ENCODE measurements at regions not wholly inside any gene's neighbourhood (a gene's known extent, or its start where the extent isn't known, plus 50 kb on each side); places are given as distances from the start of the nearest gene placed in this dataset.

GRCh38 chr3:74021449-74021848 lies 396.7 kb upstream of the PDZRN3 start:
- DNase-seq (ENCODE audit: insufficient read length, low spot score, missing footprints): no peak
- no peaks in the 10 kb centered on the region for H4K20me1 ChIP-seq (ENCODE audit: insufficient read depth, low read length)
- H3K4me3 ChIP-seq (ENCODE audit: insufficient read depth, low read length): no peak overlapping the region
- H3K9me3 ChIP-seq (ENCODE audit: low read depth, low read length): no peaks in the 10 kb centered on the region
- no peaks in the 10 kb centered on the region for H3K79me2 ChIP-seq (ENCODE audit: insufficient read depth, low read length)
- H3K4me2 ChIP-seq (ENCODE audit: insufficient read depth, low read length): no peak overlapping the region
- no peak for TF ChIP-seq CTCF (IDR thresholded peaks at IDR 0.05; ENCODE audit: extremely low read depth, low read depth, low read length)
- H2AFZ ChIP-seq (ENCODE audit: low read length): no peak overlapping the region
- H3K4me1 ChIP-seq (ENCODE audit: insufficient read depth, low read length): no peaks in the 10 kb centered on the region
- no peak overlapping the region for H3K27ac ChIP-seq (ENCODE audit: low read depth, low read length)
- no peaks in the 10 kb centered on the region for H3K36me3 ChIP-seq (ENCODE audit: insufficient read depth, low read length)
- no peaks in the 10 kb centered on the region for H3K27me3 ChIP-seq (ENCODE audit: insufficient read depth, low read length)

DNA sequence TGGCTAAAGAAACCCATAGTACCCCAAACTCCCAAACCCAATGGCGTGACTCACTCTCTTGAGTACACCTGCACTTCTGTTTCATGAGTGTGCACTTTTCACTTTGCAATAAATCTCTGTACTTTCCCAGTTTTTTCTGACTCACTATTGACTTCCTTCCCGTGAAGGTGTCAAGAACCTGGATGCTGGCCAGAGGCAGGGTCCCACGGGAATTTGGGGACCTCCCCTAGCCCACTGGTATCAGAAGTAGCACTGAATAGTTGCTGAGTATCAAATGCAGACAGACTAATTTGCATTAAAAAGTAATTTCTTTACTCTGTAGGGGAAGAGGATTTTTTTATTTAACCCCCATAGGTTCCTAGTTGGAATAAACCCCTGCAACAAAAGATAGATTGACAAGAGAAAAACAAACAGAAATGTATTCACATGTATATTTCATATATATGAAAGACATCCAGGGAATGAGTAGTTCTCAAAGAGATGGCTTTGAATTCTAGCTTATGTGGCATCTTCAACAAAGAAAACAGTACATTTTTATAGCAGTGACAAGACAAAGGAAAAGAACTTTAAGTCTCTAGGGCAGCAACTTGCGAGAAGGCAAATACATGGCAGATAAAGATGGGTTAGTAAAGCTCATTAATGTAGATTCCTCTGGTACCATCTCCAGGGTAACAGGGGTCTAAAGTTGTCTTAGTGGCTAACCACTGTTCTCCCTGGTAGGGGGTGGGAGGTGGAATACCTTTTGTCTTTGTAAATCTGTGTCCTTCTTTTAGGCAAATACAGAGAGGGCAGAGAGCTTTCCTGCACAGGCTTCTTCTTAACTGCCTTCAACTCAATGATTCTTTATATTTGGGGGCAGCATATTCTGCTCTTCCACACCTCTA lies 385.5 kb upstream of the PDZRN3 start:
- Histone ChIP-seq H3K4me3 (ENCODE audit: insufficient read depth, low read length) (no peak overlapping the region), H3K9me3 (ENCODE audit: low read depth, low read length) (no peaks in the 10 kb centered on the region), H3K4me2 (ENCODE audit: insufficient read depth, low read length) (no peak overlapping the region), H3K79me2 (ENCODE audit: insufficient read depth, low read length) (no peaks in the 10 kb centered on the region), H2AFZ (ENCODE audit: low read length) (no peak overlapping the region), H3K4me1 (ENCODE audit: insufficient read depth, low read length) (no peaks in the 10 kb centered on the region), H3K36me3 (ENCODE audit: insufficient read depth, low read length) (no peaks in the 10 kb centered on the region), H3K27ac (ENCODE audit: low read depth, low read length) (no peak overlapping the region), H3K27me3 (ENCODE audit: insufficient read depth, low read length) (no peaks in the 10 kb centered on the region), H4K20me1 (ENCODE audit: insufficient read depth, low read length) (no peaks in the 10 kb centered on the region)
- TF ChIP-seq CTCF (IDR thresholded peaks at IDR 0.05; ENCODE audit: extremely low read depth, low read depth, low read length): no peak
- DNase-seq (ENCODE audit: insufficient read length, low spot score, missing footprints): no peak

DNA sequence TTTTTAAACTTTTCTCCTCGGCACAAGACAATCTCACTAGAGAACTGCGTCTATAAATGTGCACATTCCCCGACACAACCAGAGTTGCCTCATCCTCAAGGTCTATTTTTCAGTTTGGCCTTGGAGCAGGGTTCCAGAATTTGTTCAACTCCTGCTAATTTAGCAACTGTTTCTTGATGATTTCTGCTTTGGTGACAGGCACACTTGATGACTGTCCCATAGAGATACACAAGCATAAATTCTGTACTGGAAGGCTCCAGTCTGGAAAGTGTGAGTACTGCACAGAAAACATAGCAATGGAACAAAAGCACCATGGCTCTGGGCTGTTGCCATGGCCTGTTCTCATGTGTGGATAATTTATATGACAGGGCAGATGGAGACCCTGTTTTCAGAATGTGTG lies 379.6 kb upstream of the PDZRN3 start:
- no peak overlapping the region for H2AFZ ChIP-seq (ENCODE audit: low read length)
- TF ChIP-seq CTCF (IDR thresholded peaks at IDR 0.05; ENCODE audit: extremely low read depth, low read depth, low read length): no peak
- H3K9me3 ChIP-seq (ENCODE audit: low read depth, low read length): no peaks in the 10 kb centered on the region
- no peaks in the 10 kb centered on the region for H4K20me1 ChIP-seq (ENCODE audit: insufficient read depth, low read length)
- peaks cover 10% of the 10 kb centered on the region for H3K4me1 ChIP-seq (ENCODE audit: insufficient read depth, low read length)
- no peaks in the 10 kb centered on the region for H3K36me3 ChIP-seq (ENCODE audit: insufficient read depth, low read length)
- no peak overlapping the region for H3K27ac ChIP-seq (ENCODE audit: low read depth, low read length)
- H3K4me2 ChIP-seq (ENCODE audit: insufficient read depth, low read length): no peak overlapping the region
- no peak overlapping the region for H3K4me3 ChIP-seq (ENCODE audit: insufficient read depth, low read length)
- H3K79me2 ChIP-seq (ENCODE audit: insufficient read depth, low read length): no peaks in the 10 kb centered on the region
- no peak for DNase-seq (ENCODE audit: insufficient read length, low spot score, missing footprints)
- no peaks in the 10 kb centered on the region for H3K27me3 ChIP-seq (ENCODE audit: insufficient read depth, low read length)

GRCh38 chr3:74003734-74004133 lies 379.0 kb upstream of the PDZRN3 start:
- peaks cover 10% of the 10 kb centered on the region for H3K4me1 ChIP-seq (ENCODE audit: insufficient read depth, low read length)
- DNase-seq (ENCODE audit: insufficient read length, low spot score, missing footprints): no peak
- H2AFZ ChIP-seq (ENCODE audit: low read length): no peak overlapping the region
- H3K79me2 ChIP-seq (ENCODE audit: insufficient read depth, low read length): no peaks in the 10 kb centered on the region
- no peaks in the 10 kb centered on the region for H3K36me3 ChIP-seq (ENCODE audit: insufficient read depth, low read length)
- TF ChIP-seq CTCF (IDR thresholded peaks at IDR 0.05; ENCODE audit: extremely low read depth, low read depth, low read length): no peak
- no peak overlapping the region for H3K4me2 ChIP-seq (ENCODE audit: insufficient read depth, low read length)
- H3K27me3 ChIP-seq (ENCODE audit: insufficient read depth, low read length): no peaks in the 10 kb centered on the region
- H3K27ac ChIP-seq (ENCODE audit: low read depth, low read length): no peak overlapping the region
- H4K20me1 ChIP-seq (ENCODE audit: insufficient read depth, low read length): no peaks in the 10 kb centered on the region
- H3K9me3 ChIP-seq (ENCODE audit: low read depth, low read length): no peaks in the 10 kb centered on the region
- H3K4me3 ChIP-seq (ENCODE audit: insufficient read depth, low read length): no peak overlapping the region

Measured in osteoblast (primary cell).